Activated naive CD4-positive, alpha-beta T cell treated with anti-CD3 and anti-CD28 coated beads for 36 hours (primary cell): ENCODE measurements at regions not wholly inside any gene's neighbourhood (a gene's known extent, or its start where the extent isn't known, plus 50 kb on each side); places are given as distances from the start of the nearest gene placed in this dataset.
"Not testable (repeated sequence)": the region's sequence is repeated elsewhere in the genome, so short reads cannot be mapped to it uniquely, and the experiment has no call there.

Experiments
- CTCF ChIA-PET: fragments of 350-600 bp; sonication (Branson Sonifier 250); formaldehyde crosslinking; loops from one replicate; lab custom pipeline; 2021; ENCODE audit warnings: antibody characterized with exemption; lab: Charles Lee
- DNase-seq: peaks from one replicate; pipeline ENCODE4 v3.0.0-alpha.2; 2020
- H3K27ac Mint-ChIP-seq: one replicate; pipeline ENCODE4 v1.8.0; 2021; ENCODE audit warnings: mild to moderate bottlenecking, mixed read lengths
- H3K27me3 Mint-ChIP-seq: one replicate; pipeline ENCODE4 v1.8.0; 2021; ENCODE audit warnings: low read depth, mixed read lengths
- H3K36me3 Mint-ChIP-seq: one replicate; pipeline ENCODE4 v1.8.0; 2021; ENCODE audit warnings: low read depth, mixed read lengths
- H3K4me1 Mint-ChIP-seq: one replicate; pipeline ENCODE4 v1.8.0; 2021; ENCODE audit warnings: low read depth, mixed read lengths
- H3K4me3 Mint-ChIP-seq: one replicate; pipeline ENCODE4 v1.8.0; 2021; ENCODE audit warnings: mild to moderate bottlenecking, moderate library complexity, mixed read lengths
- H3K9me3 Mint-ChIP-seq: one replicate; pipeline ENCODE4 v1.8.0; 2021; ENCODE audit warnings: mixed read lengths
- intact Hi-C: fragments of 100-400 bp; cut with micrococcal nuclease; formaldehyde crosslinking; loops from one replicate; pipeline ENCODE4 v1.15.1; 2023

GRCh38 chr2:163944347-163944737 lies 208.5 kb upstream of the FIGN start:
- CTCF ChIA-PET: interaction anchor here (0.6 kb wide), 1 partner anchor 19 kb away, joined by 3 read pairs; no protein-coding TSS in a partner anchor
- peaks cover 2% of the 10 kb centered on the region for H3K9me3 Mint-ChIP-seq
- intact Hi-C loops: no loop called here

GRCh38 chr2:163943403-163944346 lies 207.9 kb upstream of the FIGN start:
- CTCF ChIA-PET: interaction anchor here (0.6 kb wide), 1 partner anchor 20 kb away, joined by 3 read pairs; no protein-coding TSS in a partner anchor
- Mint-ChIP-seq H3K9me3 (peaks cover 2% of the 10 kb centered on the region), H3K4me1 (no peaks in the 10 kb centered on the region), H3K36me3 (no peaks in the 10 kb centered on the region), H3K4me3 (no peak overlapping the region), H3K27me3 (no peaks in the 10 kb centered on the region), H3K27ac (no peak overlapping the region)
- no peak for DNase-seq
- intact Hi-C loops: no loop called here

More at GRCh38 chr2:163944347-163944737, 208.5 kb upstream of the FIGN start:
- Mint-ChIP-seq H3K27me3 (no peaks in the 10 kb centered on the region), H3K36me3 (no peaks in the 10 kb centered on the region), H3K27ac (no peak overlapping the region), H3K4me3 (no peak overlapping the region), H3K4me1 (no peaks in the 10 kb centered on the region)
- DNase-seq: no peak

GRCh38 chr2:163934131-163934530 lies 198.3 kb upstream of the FIGN start:
- no peaks in the 10 kb centered on the region for H3K36me3 Mint-ChIP-seq
- intact Hi-C loops: no loop called here
- H3K9me3 Mint-ChIP-seq: peaks cover 3% of the 10 kb centered on the region
- DNase-seq: no peak
- H3K4me1 Mint-ChIP-seq: no peaks in the 10 kb centered on the region
- no peak overlapping the region for H3K27ac Mint-ChIP-seq
- no peaks in the 10 kb centered on the region for H3K27me3 Mint-ChIP-seq
- no peak overlapping the region for H3K4me3 Mint-ChIP-seq
- CTCF ChIA-PET: no interaction called here

- intact Hi-C loops: no loop called here
- no peaks in the 10 kb centered on the region for H3K27me3 Mint-ChIP-seq
- CTCF ChIA-PET: no interaction called here
- H3K9me3 Mint-ChIP-seq: no peaks in the 10 kb centered on the region
- no peak for DNase-seq
- no peaks in the 10 kb centered on the region for H3K36me3 Mint-ChIP-seq
- H3K27ac Mint-ChIP-seq: no peak overlapping the region
- no peaks in the 10 kb centered on the region for H3K4me1 Mint-ChIP-seq
- H3K4me3 Mint-ChIP-seq: no peak overlapping the region
Observed at GRCh38 chr2:163919717-163920116, 183.9 kb upstream of the FIGN start.

GRCh38 chr2:163914486-163914885 lies 178.7 kb upstream of the FIGN start:
- DNase-seq, H3K9me3 Mint-ChIP-seq, H3K27me3 Mint-ChIP-seq, H3K27ac Mint-ChIP-seq, intact Hi-C loops, CTCF ChIA-PET, H3K36me3 Mint-ChIP-seq, H3K4me1 Mint-ChIP-seq, H3K4me3 Mint-ChIP-seq: not testable (repeated sequence)

- H3K36me3 Mint-ChIP-seq, H3K9me3 Mint-ChIP-seq, H3K27me3 Mint-ChIP-seq, H3K27ac Mint-ChIP-seq, CTCF ChIA-PET, H3K4me3 Mint-ChIP-seq, DNase-seq, H3K4me1 Mint-ChIP-seq, intact Hi-C loops: not testable (repeated sequence)
Observed at GRCh38 chr2:163913532-163913944, 177.7 kb upstream of the FIGN start.

- DNase-seq: no peak
- Mint-ChIP-seq H3K27me3 (no peaks in the 10 kb centered on the region), H3K36me3 (no peaks in the 10 kb centered on the region), H3K27ac (no peak overlapping the region), H3K4me3 (no peak overlapping the region), H3K9me3 (no peaks in the 10 kb centered on the region), H3K4me1 (no peaks in the 10 kb centered on the region)
- intact Hi-C loops: no loop called here
- CTCF ChIA-PET: no interaction called here
Observed at GRCh38 chr2:163909411-163910080, 173.7 kb upstream of the FIGN start.

- no peak for DNase-seq
- no peaks in the 10 kb centered on the region for H3K4me1 Mint-ChIP-seq
- H3K9me3 Mint-ChIP-seq: no peaks in the 10 kb centered on the region
- H3K4me3 Mint-ChIP-seq: no peak overlapping the region
- intact Hi-C loops: no loop called here
- no peak overlapping the region for H3K27ac Mint-ChIP-seq
- H3K36me3 Mint-ChIP-seq: no peaks in the 10 kb centered on the region
- CTCF ChIA-PET: no interaction called here
- no peaks in the 10 kb centered on the region for H3K27me3 Mint-ChIP-seq
Observed at GRCh38 chr2:163906410-163906809, 170.6 kb upstream of the FIGN start.

- no peak for DNase-seq
- CTCF ChIA-PET: no interaction called here
- Mint-ChIP-seq H3K9me3 (peaks cover 18% of the 10 kb centered on the region), H3K36me3 (peaks cover 2% of the 10 kb centered on the region), H3K27me3 (no peaks in the 10 kb centered on the region), H3K4me1 (no peaks in the 10 kb centered on the region), H3K27ac (no peak overlapping the region), H3K4me3 (no peak overlapping the region)
- intact Hi-C loops: no loop called here
Observed at GRCh38 chr2:163897799-163898198, 162.0 kb upstream of the FIGN start.

- H3K27ac Mint-ChIP-seq, CTCF ChIA-PET, H3K27me3 Mint-ChIP-seq, DNase-seq, intact Hi-C loops, H3K4me1 Mint-ChIP-seq, H3K4me3 Mint-ChIP-seq, H3K36me3 Mint-ChIP-seq: not testable (repeated sequence)
- peaks cover 13% of the 10 kb centered on the region for H3K9me3 Mint-ChIP-seq
Observed at GRCh38 chr2:163893444-163893843, 157.6 kb upstream of the FIGN start.

GRCh38 chr2:163888591-163888990 lies 152.8 kb upstream of the FIGN start:
- CTCF ChIA-PET: no interaction called here
- Mint-ChIP-seq H3K27me3 (no peaks in the 10 kb centered on the region), H3K27ac (no peak overlapping the region), H3K4me1 (no peaks in the 10 kb centered on the region), H3K9me3 (peaks cover 11% of the 10 kb centered on the region), H3K4me3 (no peak overlapping the region), H3K36me3 (no peaks in the 10 kb centered on the region)
- intact Hi-C loops: no loop called here
- no peak for DNase-seq

- no peaks in the 10 kb centered on the region for H3K4me1 Mint-ChIP-seq
- no peak for DNase-seq
- CTCF ChIA-PET: no interaction called here
- no peaks in the 10 kb centered on the region for H3K36me3 Mint-ChIP-seq
- H3K27me3 Mint-ChIP-seq: no peaks in the 10 kb centered on the region
- H3K4me3 Mint-ChIP-seq: no peak overlapping the region
- H3K27ac Mint-ChIP-seq: no peak overlapping the region
- peaks cover 6% of the 10 kb centered on the region for H3K9me3 Mint-ChIP-seq
- intact Hi-C loops: no loop called here
Observed at GRCh38 chr2:163887182-163887581, 151.4 kb upstream of the FIGN start.

GRCh38 chr2:163884416-163884815 lies 148.6 kb upstream of the FIGN start:
- Mint-ChIP-seq H3K27ac (no peak overlapping the region), H3K9me3 (peaks cover 8% of the 10 kb centered on the region), H3K4me1 (no peaks in the 10 kb centered on the region), H3K4me3 (no peak overlapping the region), H3K27me3 (no peaks in the 10 kb centered on the region), H3K36me3 (no peaks in the 10 kb centered on the region)
- intact Hi-C loops: no loop called here
- CTCF ChIA-PET: no interaction called here
- DNase-seq: no peak
